ENCODE measurements at regions not wholly inside any gene's neighbourhood (a gene's known extent, or its start where the extent isn't known, plus 50 kb on each side); places are given as distances from the start of the nearest gene placed in this dataset.

DNA sequence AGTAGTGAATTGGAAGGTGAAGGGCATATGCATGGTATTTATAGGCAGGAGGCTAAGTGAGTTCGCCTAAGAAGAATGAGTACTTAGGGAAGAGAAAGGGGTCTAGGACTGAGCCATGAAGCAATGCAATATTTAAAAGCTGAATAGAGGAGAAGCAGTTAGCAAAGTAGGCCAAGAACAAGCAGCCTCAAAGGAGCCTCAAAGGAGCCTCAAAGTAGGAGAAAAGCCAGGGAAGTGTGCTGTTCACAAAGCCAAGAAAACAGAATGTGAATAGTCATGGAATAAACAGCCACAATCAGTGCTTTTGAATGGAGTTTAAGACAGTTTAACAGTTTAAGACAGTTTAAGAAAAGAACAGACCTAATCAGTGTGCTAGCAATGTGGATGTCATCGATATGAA is 762.0 kb downstream of the SORCS1 start:
- Histone ChIP-seq H3K36me3 (ENCODE audit: control insufficient read depth in 2 of 2, extremely low read depth in 1 of 2, insufficient read depth in 2 of 2, low read length in 2 of 2) (no peaks in the 10 kb centered on the region), H3K9me3 (replicated peaks; ENCODE audit: control insufficient read depth, insufficient read depth, low read length) (peaks cover 3% of the 10 kb centered on the region), H3K27me3 (ENCODE audit: control insufficient read depth in 2 of 2, insufficient read depth in 2 of 2, low read length in 2 of 2) (no peaks in the 10 kb centered on the region), H3K9ac (replicated peaks; ENCODE audit: extremely low read depth, insufficient read depth, low read length) (no peak overlapping the region), H4K20me1 (replicated peaks; ENCODE audit: control insufficient read depth, extremely low read depth, insufficient read depth, low read length) (no peaks in the 10 kb centered on the region), H2AFZ (ENCODE audit: low read depth, low read length) (no peak overlapping the region), H3K4me2 (ENCODE audit: insufficient read depth, low read length) (no peak overlapping the region), H3K4me1 (ENCODE audit: control insufficient read depth, extremely low read depth, insufficient read depth, low read length) (no peaks in the 10 kb centered on the region), H3K27ac (ENCODE audit: insufficient read depth, low read depth, low read length) (no peak overlapping the region), H3K79me2 (ENCODE audit: control insufficient read depth, insufficient read depth, low read length) (no peaks in the 10 kb centered on the region), H3K9me1 (replicated peaks; ENCODE audit: control insufficient read depth, extremely low read depth, insufficient read depth, low read length) (no peaks in the 10 kb centered on the region), H3K4me3 (replicated peaks in 1 of 3; ENCODE audit: insufficient read depth in 1 of 3, low read depth in 1 of 3, low read length in 3 of 3) (no peak overlapping the region)
- ChIA-PET POLR2A (no interaction called here), CTCF (no interaction called here)
- DNase-seq (ENCODE audit: low read depth, low spot score) (no peak), FAIRE-seq (no peak)
- TF ChIP-seq EZH2 (IDR thresholded peaks at IDR 0.05; ENCODE audit: borderline replicate concordance, low read depth, low read length, severe bottlenecking) (no peak), MYC (IDR thresholded peaks at IDR 0.05; ENCODE audit: low read depth, low read length) (no peak), POLR2A (IDR thresholded peaks at IDR 0.05; ENCODE audit: low read depth, low read length) (no peak), FOS (IDR thresholded peaks at IDR 0.05; ENCODE audit: borderline replicate concordance, insufficient read depth, low read length) (no peak), GATA2 (IDR thresholded peaks at IDR 0.05; ENCODE audit: insufficient read depth, insufficient read length, low read depth, low read length) (no peak), JUN (IDR thresholded peaks at IDR 0.05; ENCODE audit: borderline replicate concordance, insufficient read depth, insufficient read length, low read depth) (no peak), POLR2AphosphoS5 (IDR thresholded peaks at IDR 0.05; ENCODE audit: insufficient read depth, low read depth, low read length) (no peak)
- TF ChIP-seq, protein P1, sequence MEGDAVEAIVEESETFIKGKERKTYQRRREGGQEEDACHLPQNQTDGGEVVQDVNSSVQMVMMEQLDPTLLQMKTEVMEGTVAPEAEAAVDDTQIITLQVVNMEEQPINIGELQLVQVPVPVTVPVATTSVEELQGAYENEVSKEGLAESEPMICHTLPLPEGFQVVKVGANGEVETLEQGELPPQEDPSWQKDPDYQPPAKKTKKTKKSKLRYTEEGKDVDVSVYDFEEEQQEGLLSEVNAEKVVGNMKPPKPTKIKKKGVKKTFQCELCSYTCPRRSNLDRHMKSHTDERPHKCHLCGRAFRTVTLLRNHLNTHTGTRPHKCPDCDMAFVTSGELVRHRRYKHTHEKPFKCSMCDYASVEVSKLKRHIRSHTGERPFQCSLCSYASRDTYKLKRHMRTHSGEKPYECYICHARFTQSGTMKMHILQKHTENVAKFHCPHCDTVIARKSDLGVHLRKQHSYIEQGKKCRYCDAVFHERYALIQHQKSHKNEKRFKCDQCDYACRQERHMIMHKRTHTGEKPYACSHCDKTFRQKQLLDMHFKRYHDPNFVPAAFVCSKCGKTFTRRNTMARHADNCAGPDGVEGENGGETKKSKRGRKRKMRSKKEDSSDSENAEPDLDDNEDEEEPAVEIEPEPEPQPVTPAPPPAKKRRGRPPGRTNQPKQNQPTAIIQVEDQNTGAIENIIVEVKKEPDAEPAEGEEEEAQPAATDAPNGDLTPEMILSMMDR (IDR thresholded peaks at IDR 0.05; ENCODE audit: extremely low read depth in 1 of 2, insufficient read depth in 1 of 2, low read depth in 1 of 2, low read length in 2 of 2) = no peak
- TF ChIP-seq, protein P2, sequence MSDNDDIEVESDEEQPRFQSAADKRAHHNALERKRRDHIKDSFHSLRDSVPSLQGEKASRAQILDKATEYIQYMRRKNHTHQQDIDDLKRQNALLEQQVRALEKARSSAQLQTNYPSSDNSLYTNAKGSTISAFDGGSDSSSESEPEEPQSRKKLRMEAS (IDR thresholded peaks at IDR 0.05; ENCODE audit: insufficient read depth, insufficient read length) = no peak
- BruUV-seq (replicated peaks) = no TSS peak
- intact Hi-C loops (cut with micrococcal nuclease) (no loop called here), dilution Hi-C loops (cut with MboI; ENCODE audit: extremely low pct_ligation_motif_present, low sequenced_read_pairs) (no loop called here)

Data from endothelial cell of umbilical vein (primary cell).